ENCODE measurements at regions not wholly inside any gene's neighbourhood (a gene's known extent, or its start where the extent isn't known, plus 50 kb on each side); places are given as distances from the start of the nearest gene placed in this dataset.
A peak's percentile ranks its signal among the peaks of the same experiment; 100 is the strongest.
"Not testable (repeated sequence)": the region's sequence is repeated elsewhere in the genome, so short reads cannot be mapped to it uniquely, and the experiment has no call there.

DNA sequence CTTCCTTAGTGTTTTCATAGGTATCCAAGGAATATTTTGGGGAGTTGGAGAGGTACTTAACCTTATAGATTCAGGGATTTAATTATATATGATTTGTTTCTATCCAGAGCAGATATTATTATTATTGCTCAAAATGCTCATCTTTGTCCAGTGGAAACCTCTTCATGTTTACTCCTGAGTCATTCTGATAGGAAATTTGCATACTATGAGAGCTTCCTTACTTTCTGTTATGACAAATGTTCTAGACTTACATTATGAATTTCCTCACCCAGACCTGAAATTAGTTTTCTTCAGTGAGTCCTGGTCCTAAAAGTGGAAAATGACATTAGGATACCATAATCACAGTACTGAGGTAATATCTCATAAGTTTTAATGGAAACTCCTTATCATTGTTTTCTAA is 57.5 kb upstream of the PLPPR5 start:
- DNase-seq, result no peak

DNA sequence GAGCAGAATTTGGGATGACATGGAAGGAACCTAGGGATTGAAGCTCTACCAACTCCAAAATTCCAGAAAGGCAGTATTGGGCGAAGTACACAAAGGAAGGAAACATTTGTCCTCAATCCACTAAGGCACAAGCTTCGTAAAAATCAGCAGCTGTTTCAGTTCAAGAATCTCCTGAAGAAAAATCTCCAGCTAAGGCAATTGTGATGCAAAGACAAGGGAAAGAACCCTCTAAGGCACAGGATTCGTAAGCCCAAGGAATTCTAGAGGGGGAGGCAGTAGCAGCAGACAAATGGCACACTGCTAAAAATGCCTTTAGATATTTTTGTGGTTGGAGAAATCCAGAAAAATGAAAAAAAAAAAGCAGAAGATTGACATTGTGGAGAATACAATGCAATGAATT is 64.5 kb upstream of the PLPPR5 start:
- DNase-seq, result no peak

GRCh38 chr1:99078529-99078928 is 73.9 kb upstream of the PLPPR5 start:
- not testable (repeated sequence) for DNase-seq

DNA sequence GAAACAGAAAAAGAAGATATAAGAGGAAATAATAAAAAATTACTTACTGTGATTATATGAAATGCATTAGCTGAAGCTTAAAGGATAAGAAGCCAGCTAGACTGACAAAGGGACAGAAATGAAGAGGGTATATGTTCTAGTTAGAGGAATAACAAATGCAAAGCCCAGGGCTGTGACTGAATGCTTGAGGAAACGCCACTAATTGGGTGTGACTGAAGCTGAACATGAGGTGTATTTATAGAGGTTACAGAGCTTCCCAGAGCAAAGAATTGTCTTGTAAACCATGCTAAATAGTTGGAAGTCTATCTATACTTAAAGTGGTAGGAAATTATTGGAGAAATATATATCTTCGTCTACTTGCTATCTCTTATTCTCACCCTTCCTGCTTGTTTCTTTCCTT is 77.7 kb upstream of the PLPPR5 start:
- no peak for DNase-seq

DNA sequence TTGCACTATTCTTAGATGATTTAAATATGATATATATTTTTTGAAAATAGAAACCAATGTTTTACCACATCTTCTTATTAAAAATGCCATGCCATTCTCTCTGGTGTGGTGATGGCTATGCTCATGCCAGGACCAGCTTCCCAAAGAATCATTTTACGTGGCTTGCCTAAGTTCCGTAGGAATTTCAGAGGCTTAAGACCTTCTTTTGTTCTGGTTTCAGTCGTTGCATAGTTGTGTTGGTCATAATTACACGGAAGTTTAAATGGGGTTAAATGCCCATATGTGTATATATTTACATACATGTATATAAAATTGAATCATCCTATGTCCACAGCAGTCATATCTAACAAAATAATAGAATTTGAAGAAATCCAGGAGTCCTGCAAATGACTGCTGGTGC is 78.7 kb upstream of the PLPPR5 start:
- no peak for DNase-seq

DNA sequence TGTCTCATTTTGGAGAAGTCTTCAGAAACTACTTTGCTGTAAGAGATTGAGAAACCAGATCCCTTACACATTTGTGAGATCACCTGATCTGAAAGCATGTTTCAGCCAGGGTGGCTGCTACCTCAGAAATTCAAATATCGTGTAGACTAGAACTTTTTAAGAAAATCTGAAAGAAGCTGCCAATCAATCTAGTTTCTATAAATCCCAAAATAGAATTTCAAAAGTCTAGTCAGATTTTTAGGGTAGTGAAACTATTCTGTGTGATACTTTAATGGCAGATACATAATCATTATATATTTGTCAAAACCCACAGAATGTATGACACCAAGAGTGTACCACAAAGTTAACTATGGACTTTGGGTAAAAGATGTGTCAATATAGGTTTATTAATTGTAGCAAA is 79.9 kb upstream of the PLPPR5 start:
- DNase-seq, result no peak

DNA sequence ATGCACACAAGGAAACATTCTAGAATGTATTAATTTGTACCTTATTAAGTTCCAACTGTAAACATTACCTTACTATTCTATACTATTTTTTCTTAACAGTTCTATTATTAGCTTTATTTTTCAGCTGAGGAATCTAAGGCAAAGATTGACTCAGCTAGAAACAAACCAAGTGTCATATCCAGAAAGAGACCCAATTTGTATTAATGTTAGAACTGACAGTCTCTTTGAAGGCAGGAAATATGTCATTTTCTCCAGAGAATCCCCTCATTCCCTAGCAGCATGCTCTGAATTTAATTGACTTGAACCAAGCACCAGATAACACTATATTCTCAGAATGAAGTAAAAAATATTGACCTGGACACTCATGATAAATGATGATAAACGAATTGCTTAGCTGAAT is 81.4 kb upstream of the PLPPR5 start:
- DNase-seq, result no peak

- DNase-seq, result no peak
Measured at GRCh38 chr1:99098589-99098988, 93.9 kb upstream of the PLPPR5 start.

GRCh38 chr1:99106274-99106673 is 101.6 kb upstream of the PLPPR5 start:
- DNase-seq, result no peak

- DNase-seq, result no peak
Measured at GRCh38 chr1:99107680-99108079, 103.0 kb upstream of the PLPPR5 start.

DNA sequence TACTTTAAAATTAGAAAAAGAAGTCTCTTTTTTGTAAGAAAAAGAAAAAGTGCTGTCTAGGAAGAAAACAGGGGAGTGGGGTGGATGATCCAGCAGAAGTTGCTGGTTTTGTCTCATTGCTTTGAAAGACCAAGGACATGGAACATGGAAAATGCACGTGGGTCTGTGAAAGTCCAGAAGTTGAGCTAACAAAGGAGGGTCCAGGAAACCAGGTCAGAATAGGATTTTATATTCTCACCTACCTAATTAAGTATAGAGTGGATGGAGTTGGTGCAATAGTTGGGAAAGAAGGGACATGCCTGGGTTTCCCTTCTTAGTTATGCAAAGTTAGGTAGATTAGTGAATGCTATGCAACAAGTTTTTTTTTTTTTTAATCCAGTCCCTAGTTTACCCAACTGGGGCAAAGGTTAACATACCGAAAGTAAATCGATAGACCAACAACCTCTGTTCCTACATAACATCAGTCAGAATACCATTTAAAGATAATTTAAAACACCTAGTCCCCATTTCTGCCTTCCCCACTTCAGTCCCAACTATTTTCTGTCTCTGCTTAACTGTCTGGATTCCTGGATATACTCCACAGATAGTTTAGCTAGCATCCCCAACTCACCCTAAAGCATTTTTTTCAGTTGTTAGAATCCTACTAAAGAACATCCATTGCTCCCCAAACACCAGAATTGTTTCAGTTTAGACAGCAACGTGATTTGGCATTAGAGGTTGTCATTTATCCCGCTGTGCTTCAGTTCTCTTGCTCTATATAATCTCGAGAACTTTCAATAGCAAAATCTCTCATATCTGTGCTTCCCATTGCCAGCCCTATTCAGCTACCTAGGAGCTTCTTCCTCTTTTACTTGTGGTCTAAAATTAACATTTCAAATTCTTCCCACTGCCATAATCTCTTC is 105.7 kb upstream of the PLPPR5 start:
- DNase-seq, result no peak

DNA sequence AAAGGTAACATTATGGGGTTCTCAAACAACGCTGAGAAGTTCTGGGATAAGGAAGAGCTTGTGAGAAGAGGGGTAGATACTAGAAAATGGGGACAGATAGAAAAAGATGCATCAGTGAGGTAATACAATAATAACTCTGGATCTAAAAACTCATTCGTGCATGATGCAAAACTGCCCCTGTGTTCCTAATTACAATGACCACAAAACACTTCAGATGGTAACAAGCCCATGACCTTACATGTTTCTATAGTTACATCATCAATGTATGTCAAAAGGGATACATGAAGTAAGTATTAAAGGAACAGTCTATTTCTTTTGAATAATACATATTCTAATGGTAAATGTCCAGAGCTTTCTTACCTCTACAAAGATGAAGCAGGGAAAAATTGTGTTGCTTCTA is 110.6 kb upstream of the PLPPR5 start:
- no peak for DNase-seq

GRCh38 chr1:99119188-99119587 is 114.5 kb upstream of the PLPPR5 start:
- no peak for DNase-seq

GRCh38 chr1:99122039-99122438 is 117.4 kb upstream of the PLPPR5 start:
- no peak for DNase-seq

DNA sequence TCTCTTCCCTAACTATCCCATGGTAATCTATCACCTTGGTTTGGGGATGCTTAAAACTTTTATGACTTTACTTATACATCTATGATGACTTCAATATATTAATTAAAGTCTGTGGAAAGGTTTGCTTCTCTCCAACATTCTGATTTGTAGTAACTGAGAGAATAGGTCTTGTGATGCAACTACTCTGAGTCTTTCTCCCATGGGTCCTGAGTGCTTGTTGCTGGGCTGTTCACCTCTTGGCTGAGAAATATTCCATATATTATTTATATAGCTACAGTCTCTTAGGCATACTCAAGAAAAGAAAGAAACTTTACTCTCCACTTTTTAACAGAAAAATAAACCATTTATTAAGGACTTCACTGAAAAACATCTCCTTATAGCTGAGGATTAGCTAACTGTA is 119.3 kb upstream of the PLPPR5 start:
- DNase-seq, result no peak

DNA sequence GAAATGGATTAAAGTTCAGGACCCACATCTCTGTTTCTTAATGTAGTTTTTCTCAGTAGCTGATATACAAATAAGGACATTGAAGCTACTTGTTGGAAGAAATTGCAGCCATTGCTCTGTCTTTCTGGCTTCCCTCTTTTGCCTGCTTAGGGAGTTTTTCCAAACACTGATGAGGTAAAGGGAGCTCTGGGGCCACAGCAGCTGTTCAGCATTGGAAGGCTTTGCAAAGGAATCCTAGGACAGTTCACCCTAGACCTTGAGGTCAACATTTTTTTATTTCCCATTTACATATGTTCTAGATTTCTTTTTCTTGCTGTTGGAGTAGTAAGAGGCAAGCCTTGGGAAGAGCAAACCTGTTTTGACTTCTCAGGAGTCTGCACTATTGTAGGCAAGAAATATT is 126.9 kb upstream of the PLPPR5 start:
- DNase-seq, result no peak

- no peak for DNase-seq
Measured at GRCh38 chr1:99133756-99134500, 129.3 kb upstream of the PLPPR5 start.

DNA sequence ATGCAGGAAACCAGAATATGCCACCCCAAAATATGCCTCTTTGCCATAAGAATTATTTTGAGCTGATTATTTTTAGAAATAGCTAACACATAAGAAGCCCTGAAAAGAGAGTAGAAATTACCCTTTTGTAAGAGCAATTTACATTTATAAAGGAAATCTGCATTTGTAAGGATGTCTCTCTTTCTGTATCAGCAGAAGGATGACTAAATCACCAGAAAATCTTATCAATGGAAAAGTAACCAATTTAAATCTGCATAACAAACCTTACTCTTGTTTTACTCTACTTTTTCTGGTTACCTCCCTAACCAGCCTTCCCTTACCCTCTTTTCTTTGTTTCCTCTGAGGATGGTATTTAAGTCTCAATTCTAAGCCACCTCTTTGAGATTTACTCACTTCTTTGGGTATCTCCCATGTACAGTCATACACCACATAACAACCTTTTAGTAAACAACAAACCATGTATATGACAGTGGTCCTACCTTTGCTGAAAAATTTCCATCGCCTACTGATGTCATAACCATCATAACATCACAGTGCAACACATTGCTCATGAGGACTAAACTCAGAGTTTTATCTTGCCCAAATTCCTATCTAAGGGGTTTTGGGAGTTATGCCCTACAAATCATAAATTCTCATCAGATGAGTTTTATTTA is 126.6 kb upstream of the PLPPR4 start:
- DNase-seq, result no peak

GRCh38 chr1:99139876-99140275 is 124.4 kb upstream of the PLPPR4 start:
- DNase-seq, result no peak

DNA sequence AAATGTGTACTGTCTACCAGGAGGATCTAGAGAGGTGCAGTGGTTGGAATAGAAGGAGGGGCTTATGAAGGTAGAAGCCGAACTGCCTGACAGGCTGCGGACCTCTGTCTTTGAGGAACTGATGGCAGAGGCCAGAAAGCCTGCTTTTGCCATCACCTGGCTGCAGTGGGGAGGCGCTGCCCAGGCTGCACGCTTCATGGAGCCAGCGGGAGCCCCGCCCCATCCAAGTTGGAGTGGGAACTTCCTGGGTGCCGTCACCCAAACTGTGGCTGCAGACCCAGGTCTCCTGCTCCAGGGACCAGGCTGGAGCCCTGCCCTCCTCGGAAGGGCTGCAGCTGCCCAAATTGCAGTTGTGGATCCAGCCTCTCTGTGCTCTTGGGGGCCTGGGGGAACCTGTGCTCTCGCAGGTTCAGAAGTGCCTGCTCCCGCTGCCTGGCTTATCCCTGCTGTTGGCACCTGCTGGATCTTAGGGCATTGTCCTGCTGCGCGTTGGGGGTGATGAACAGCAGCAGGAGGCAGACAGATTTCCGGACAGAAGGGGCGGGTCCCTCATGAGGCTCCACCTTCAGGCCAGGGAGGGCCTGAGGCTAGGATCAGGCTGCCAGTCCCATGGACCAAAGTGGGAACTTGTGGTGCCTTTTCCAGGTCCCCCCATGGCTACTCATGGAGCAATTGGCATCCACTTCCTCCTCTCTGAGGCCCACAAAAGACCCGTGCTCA is 118.0 kb upstream of the PLPPR4 start:
- peak in 2 of 3 experiments; percentile 72 to 87 for DNase-seq

DNA sequence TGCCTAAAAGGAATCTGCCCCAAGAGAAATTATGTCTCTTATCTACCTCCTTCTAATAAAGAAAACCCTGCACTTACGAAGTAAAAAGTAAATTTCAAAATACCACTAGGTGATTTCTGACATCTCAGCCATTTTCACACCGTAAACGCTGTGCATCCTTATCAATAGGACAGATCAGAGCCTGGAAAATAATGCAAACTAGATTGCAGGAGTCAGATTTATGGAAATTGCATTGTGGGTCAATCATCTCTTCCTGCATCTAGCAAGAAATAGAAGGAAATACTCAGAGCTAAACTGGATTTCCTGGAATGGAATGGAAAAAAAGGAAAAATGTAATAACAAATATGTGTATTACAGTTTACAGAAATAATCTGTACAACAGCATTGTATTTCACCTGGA is 114.3 kb upstream of the PLPPR4 start:
- no peak for DNase-seq

- DNase-seq, result no peak
Measured at GRCh38 chr1:99152132-99152531, 112.2 kb upstream of the PLPPR4 start.

- no peak for DNase-seq
Measured at GRCh38 chr1:99163671-99164070, 100.6 kb upstream of the PLPPR4 start.
